Stimulated activated naive B cell treated with anti-CD40 and anti-IgM and Interleukin-4, amounts not matched to agents 10 μg/mL and 1 μg/mL and 100 μg/mL, for 72 hours (primary cell): ENCODE measurements at regions not wholly inside any gene's neighbourhood (a gene's known extent, or its start where the extent isn't known, plus 50 kb on each side); places are given as distances from the start of the nearest gene placed in this dataset.

Experiments
- ATAC-seq, 2 donors: fragments of 150-1000 bp; cut with Tn5 transposase; replicated peaks; 2 replicates each; pipeline ENCODE4 v1.10.0; 2021; ENCODE audit warnings: moderate library complexity in 1 of 2
- DNase-seq: peaks from one replicate; pipeline ENCODE4 v3.0.0; 2021
- H3K27ac Mint-ChIP-seq: one replicate; pipeline ENCODE4 v1.8.0; 2022; ENCODE audit warnings: mild to moderate bottlenecking, mixed read lengths
- H3K27me3 Mint-ChIP-seq, 2 donors: one replicate each; pipeline ENCODE4 v1.8.0; 2022; ENCODE audit warnings: mixed read lengths in 2 of 2
- H3K36me3 Mint-ChIP-seq, 2 donors: one replicate each; pipeline ENCODE4 v1.8.0; 2022; ENCODE audit warnings: mixed read lengths in 2 of 2, mild to moderate bottlenecking in 1 of 2
- H3K4me1 Mint-ChIP-seq, 2 donors: one replicate each; pipeline ENCODE4 v1.8.0; 2022; ENCODE audit warnings: mixed read lengths in 2 of 2, mild to moderate bottlenecking in 1 of 2
- H3K4me3 Mint-ChIP-seq, 2 donors: one replicate each; pipeline ENCODE4 v1.8.0; 2022; ENCODE audit warnings: mild to moderate bottlenecking in 2 of 2, mixed read lengths in 2 of 2, moderate library complexity in 1 of 2
- H3K9me3 Mint-ChIP-seq, 2 donors: one replicate each; pipeline ENCODE4 v1.8.0; 2022; ENCODE audit warnings: mixed read lengths in 2 of 2, mild to moderate bottlenecking in 1 of 2

GRCh38 chr2:217412277-217412676 lies 552.4 kb upstream of the TNP1 start:
- ATAC-seq = no peak
- Mint-ChIP-seq H3K4me3 (no peak overlapping the region), H3K27ac (no peak overlapping the region), H3K4me1 (no peaks in the 10 kb centered on the region), H3K9me3 (peaks cover 0 to 1% of the 10 kb centered on the region in 2 donors), H3K36me3 (peaks cover 0 to 7% of the 10 kb centered on the region in 2 donors), H3K27me3 (peaks cover 20 to 26% of the 10 kb centered on the region in 2 donors)
- DNase-seq = no peak

- Mint-ChIP-seq H3K9me3 (peaks cover 0 to 1% of the 10 kb centered on the region in 2 donors), H3K4me3 (no peak overlapping the region), H3K27me3 (peaks cover 14 to 16% of the 10 kb centered on the region in 2 donors), H3K36me3 (peaks cover 0 to 7% of the 10 kb centered on the region in 2 donors), H3K4me1 (no peaks in the 10 kb centered on the region), H3K27ac (no peak overlapping the region)
- DNase-seq (no peak), ATAC-seq (no peak)
Measured at GRCh38 chr2:217410681-217410960, 550.8 kb upstream of the TNP1 start.

- Mint-ChIP-seq H3K27ac (no peak overlapping the region), H3K4me1 (no peaks in the 10 kb centered on the region), H3K36me3 (peaks cover 0 to 7% of the 10 kb centered on the region in 2 donors), H3K27me3 (peaks cover 15 to 16% of the 10 kb centered on the region in 2 donors), H3K9me3 (peaks cover 0 to 1% of the 10 kb centered on the region in 2 donors), H3K4me3 (no peak overlapping the region)
- ATAC-seq (no peak), DNase-seq (no peak)
Measured at GRCh38 chr2:217409949-217410680, 550.3 kb upstream of the TNP1 start.

- Mint-ChIP-seq H3K36me3 (peaks cover 0 to 3% of the 10 kb centered on the region in 2 donors), H3K4me3 (no peak overlapping the region), H3K9me3 (peaks cover 0 to 1% of the 10 kb centered on the region in 2 donors)
Measured at GRCh38 chr2:217407362-217407761, 547.5 kb upstream of the TNP1 start.

GRCh38 chr2:217404236-217404760 lies 544.4 kb upstream of the TNP1 start:
- H3K4me3 Mint-ChIP-seq = no peak overlapping the region
- H3K9me3 Mint-ChIP-seq = peaks cover 0 to 1% of the 10 kb centered on the region in 2 donors
- no peaks in the 10 kb centered on the region for H3K4me1 Mint-ChIP-seq
- DNase-seq (no peak), ATAC-seq (no peak)
- H3K27ac Mint-ChIP-seq = no peak overlapping the region
- no peaks in the 10 kb centered on the region for H3K36me3 Mint-ChIP-seq
- H3K27me3 Mint-ChIP-seq = peaks cover 3 to 5% of the 10 kb centered on the region in 2 donors

More at GRCh38 chr2:217407362-217407761, 547.5 kb upstream of the TNP1 start:
- Mint-ChIP-seq H3K27me3 (peaks cover 5 to 12% of the 10 kb centered on the region in 2 donors), H3K4me1 (no peaks in the 10 kb centered on the region), H3K27ac (no peak overlapping the region)
- DNase-seq = no peak
- ATAC-seq = no peak

- H3K27ac Mint-ChIP-seq = no peak overlapping the region
- no peak for ATAC-seq
Measured at GRCh38 chr2:217402761-217403383, 543.0 kb upstream of the TNP1 start.

GRCh38 chr2:217402144-217402543 lies 542.3 kb upstream of the TNP1 start:
- H3K4me3 Mint-ChIP-seq = no peak overlapping the region
- peaks cover 0 to 3% of the 10 kb centered on the region in 2 donors for H3K9me3 Mint-ChIP-seq
- no peak for DNase-seq
- ATAC-seq = no peak
- H3K27me3 Mint-ChIP-seq = peaks cover 3 to 5% of the 10 kb centered on the region in 2 donors
- no peaks in the 10 kb centered on the region for H3K36me3 Mint-ChIP-seq
- H3K27ac Mint-ChIP-seq = no peak overlapping the region
- peaks cover 6 to 8% of the 10 kb centered on the region in 2 donors for H3K4me1 Mint-ChIP-seq

More at GRCh38 chr2:217402761-217403383, 543.0 kb upstream of the TNP1 start:
- H3K36me3 Mint-ChIP-seq = no peaks in the 10 kb centered on the region
- peaks cover 6 to 8% of the 10 kb centered on the region in 2 donors for H3K4me1 Mint-ChIP-seq
- peaks cover 3 to 5% of the 10 kb centered on the region in 2 donors for H3K27me3 Mint-ChIP-seq
- no peak overlapping the region for H3K4me3 Mint-ChIP-seq
- no peak for DNase-seq
- peaks cover 0 to 4% of the 10 kb centered on the region in 2 donors for H3K9me3 Mint-ChIP-seq

GRCh38 chr2:217399291-217399690 lies 539.4 kb upstream of the TNP1 start:
- DNase-seq (no peak), ATAC-seq (no peak)
- Mint-ChIP-seq H3K36me3 (no peaks in the 10 kb centered on the region), H3K27me3 (peaks cover 3 to 6% of the 10 kb centered on the region in 2 donors), H3K9me3 (peaks cover 0 to 3% of the 10 kb centered on the region in 2 donors), H3K4me3 (no peak overlapping the region), H3K27ac (no peak overlapping the region), H3K4me1 (peaks cover 6 to 8% of the 10 kb centered on the region in 2 donors)

GRCh38 chr2:217398860-217399259 lies 539.0 kb upstream of the TNP1 start:
- ATAC-seq (no peak), DNase-seq (no peak)
- H3K4me3 Mint-ChIP-seq = no peak overlapping the region
- H3K4me1 Mint-ChIP-seq = peaks cover 6 to 8% of the 10 kb centered on the region in 2 donors
- peaks cover 0 to 3% of the 10 kb centered on the region in 2 donors for H3K9me3 Mint-ChIP-seq
- no peak overlapping the region for H3K27ac Mint-ChIP-seq
- peaks cover 3 to 6% of the 10 kb centered on the region in 2 donors for H3K27me3 Mint-ChIP-seq
- no peaks in the 10 kb centered on the region for H3K36me3 Mint-ChIP-seq

GRCh38 chr2:217398101-217398500 lies 538.2 kb upstream of the TNP1 start:
- H3K9me3 Mint-ChIP-seq = peaks cover 0 to 3% of the 10 kb centered on the region in 2 donors
- no peak overlapping the region for H3K4me3 Mint-ChIP-seq
- no peak for ATAC-seq
- H3K27me3 Mint-ChIP-seq = peaks cover 3 to 9% of the 10 kb centered on the region in 2 donors
- H3K36me3 Mint-ChIP-seq = no peaks in the 10 kb centered on the region
- H3K27ac Mint-ChIP-seq = no peak overlapping the region
- peaks cover 6 to 8% of the 10 kb centered on the region in 2 donors for H3K4me1 Mint-ChIP-seq
- DNase-seq = no peak

GRCh38 chr2:217396586-217396985 lies 536.7 kb upstream of the TNP1 start:
- H3K27me3 Mint-ChIP-seq = peaks cover 3 to 11% of the 10 kb centered on the region in 2 donors
- no peak overlapping the region for H3K27ac Mint-ChIP-seq
- no peak overlapping the region for H3K4me3 Mint-ChIP-seq
- DNase-seq (no peak), ATAC-seq (no peak)
- peaks cover 0 to 2% of the 10 kb centered on the region in 2 donors for H3K36me3 Mint-ChIP-seq
- H3K9me3 Mint-ChIP-seq = peaks cover 7 to 10% of the 10 kb centered on the region in 2 donors
- peaks cover 6 to 8% of the 10 kb centered on the region in 2 donors for H3K4me1 Mint-ChIP-seq

GRCh38 chr2:217396165-217396564 lies 536.3 kb upstream of the TNP1 start:
- Mint-ChIP-seq H3K4me3 (no peak overlapping the region), H3K9me3 (peaks cover 10 to 13% of the 10 kb centered on the region in 2 donors), H3K36me3 (peaks cover 0 to 5% of the 10 kb centered on the region in 2 donors), H3K27me3 (peaks cover 1 to 11% of the 10 kb centered on the region in 2 donors), H3K27ac (no peak overlapping the region), H3K4me1 (peaks cover 6 to 8% of the 10 kb centered on the region in 2 donors)
- ATAC-seq (no peak), DNase-seq (no peak)

GRCh38 chr2:217394510-217395351 lies 534.9 kb upstream of the TNP1 start:
- Mint-ChIP-seq H3K4me3 (no peak overlapping the region), H3K27me3 (peaks cover 0 to 11% of the 10 kb centered on the region in 2 donors), H3K27ac (no peak overlapping the region), H3K9me3 (peaks cover 10 to 19% of the 10 kb centered on the region in 2 donors), H3K36me3 (peaks cover 0 to 9% of the 10 kb centered on the region in 2 donors), H3K4me1 (peaks cover 6 to 8% of the 10 kb centered on the region in 2 donors)
- ATAC-seq = no peak
- no peak for DNase-seq

- Mint-ChIP-seq H3K27ac (no peak overlapping the region), H3K36me3 (peaks cover 0 to 9% of the 10 kb centered on the region in 2 donors), H3K27me3 (peaks cover 0 to 11% of the 10 kb centered on the region in 2 donors), H3K9me3 (peaks cover 10 to 16% of the 10 kb centered on the region in 2 donors), H3K4me3 (no peak overlapping the region), H3K4me1 (peaks cover 2 to 3% of the 10 kb centered on the region in 2 donors)
- ATAC-seq = no peak
- DNase-seq = no peak
Measured at GRCh38 chr2:217393585-217394032, 533.7 kb upstream of the TNP1 start.
